ENCODE measurements at regions not wholly inside any gene's neighbourhood (a gene's known extent, or its start where the extent isn't known, plus 50 kb on each side); places are given as distances from the start of the nearest gene placed in this dataset.

- ChIA-PET POLR2A (no interaction called here), CTCF (interaction anchor here (1.1 kb wide), 2 partner anchors 30 to 31 kb away, joined by 3 to 4 read pairs; no protein-coding TSS in a partner anchor)
- Mint-ChIP-seq H3K27me3 (peaks cover 1% of the 10 kb centered on the region), H3K9me3 (peaks cover 8% of the 10 kb centered on the region), H3K27ac (no peak overlapping the region), H3K36me3 (ENCODE audit: low read depth) (no peaks in the 10 kb centered on the region), H3K4me3 (no peak overlapping the region), H3K4me1 (ENCODE audit: low read depth) (peaks cover 4% of the 10 kb centered on the region)
- ATAC-seq (no peak), DNase-seq (no peak)
- intact Hi-C loops (cut with micrococcal nuclease), result no loop called here
- TF ChIP-seq CTCF (IDR thresholded peaks at IDR 0.05), result no peak
These were observed 113.6 kb upstream of the CYYR1 start for GRCh38 chr21:26686705-26687104.

GRCh38 chr21:26686278-26686677 lies 113.2 kb upstream of the CYYR1 start:
- POLR2A ChIA-PET, result no interaction called here
- peak; percentile 58 for DNase-seq
- ATAC-seq, result peak; percentile 85
- Mint-ChIP-seq H3K27ac (no peak overlapping the region), H3K4me1 (ENCODE audit: low read depth) (peaks cover 4% of the 10 kb centered on the region), H3K4me3 (no peak overlapping the region), H3K27me3 (peaks cover 1% of the 10 kb centered on the region), H3K9me3 (peaks cover 8% of the 10 kb centered on the region), H3K36me3 (ENCODE audit: low read depth) (no peaks in the 10 kb centered on the region)
- intact Hi-C loops (cut with micrococcal nuclease), result no loop called here
- CTCF ChIA-PET, result interaction anchor here (1.1 kb wide), 1 partner anchor 31 kb away, joined by 3 read pairs; no protein-coding TSS in a partner anchor
- no peak for TF ChIP-seq CTCF (IDR thresholded peaks at IDR 0.05)

GRCh38 chr21:26684889-26685288 lies 111.8 kb upstream of the CYYR1 start:
- Mint-ChIP-seq H3K27me3 (peaks cover 2% of the 10 kb centered on the region), H3K4me3 (no peak overlapping the region), H3K27ac (no peak overlapping the region), H3K4me1 (ENCODE audit: low read depth) (peaks cover 4% of the 10 kb centered on the region), H3K36me3 (ENCODE audit: low read depth) (no peaks in the 10 kb centered on the region), H3K9me3 (peaks cover 2% of the 10 kb centered on the region)
- intact Hi-C loops (cut with micrococcal nuclease), result no loop called here
- DNase-seq, result no peak
- CTCF ChIA-PET, result no interaction called here
- TF ChIP-seq CTCF (IDR thresholded peaks at IDR 0.05), result no peak
- no peak for ATAC-seq
- POLR2A ChIA-PET, result no interaction called here

GRCh38 chr21:26683996-26684395 lies 110.9 kb upstream of the CYYR1 start:
- no peak for TF ChIP-seq CTCF (IDR thresholded peaks at IDR 0.05)
- Mint-ChIP-seq H3K9me3 (peaks cover 2% of the 10 kb centered on the region), H3K4me3 (no peak overlapping the region), H3K36me3 (ENCODE audit: low read depth) (no peaks in the 10 kb centered on the region), H3K27me3 (peaks cover 3% of the 10 kb centered on the region), H3K27ac (no peak overlapping the region), H3K4me1 (ENCODE audit: low read depth) (peaks cover 4% of the 10 kb centered on the region)
- no peak for DNase-seq
- POLR2A ChIA-PET, result no interaction called here
- no peak for ATAC-seq
- intact Hi-C loops (cut with micrococcal nuclease), result no loop called here
- CTCF ChIA-PET, result interaction anchor here (1.0 kb wide), 1 partner anchor 34 kb away, joined by 3 read pairs; no protein-coding TSS in a partner anchor

GRCh38 chr21:26679284-26679683 lies 106.2 kb upstream of the CYYR1 start:
- H3K27ac Mint-ChIP-seq, result no peak overlapping the region
- no peak for TF ChIP-seq CTCF (IDR thresholded peaks at IDR 0.05)
- ChIA-PET POLR2A (no interaction called here), CTCF (no interaction called here)
- peaks cover 2% of the 10 kb centered on the region for H3K27me3 Mint-ChIP-seq
- H3K4me1 Mint-ChIP-seq (ENCODE audit: low read depth), result no peaks in the 10 kb centered on the region
- ATAC-seq (no peak), DNase-seq (no peak)
- no peaks in the 10 kb centered on the region for H3K36me3 Mint-ChIP-seq (ENCODE audit: low read depth)
- intact Hi-C loops (cut with micrococcal nuclease), result no loop called here
- no peaks in the 10 kb centered on the region for H3K9me3 Mint-ChIP-seq
- no peak overlapping the region for H3K4me3 Mint-ChIP-seq
